NCI-H510A treated with DMSO at 0.1 percent for 48 hours (cell line): ENCODE measurements at regions not wholly inside any gene's neighbourhood (a gene's known extent, or its start where the extent isn't known, plus 50 kb on each side); places are given as distances from the start of the nearest gene placed in this dataset.
"Not testable (repeated sequence)": the region's sequence is repeated elsewhere in the genome, so short reads cannot be mapped to it uniquely, and the experiment has no call there.

Experiments
- DNase-seq: peaks from one replicate; lab custom pipeline; 2025; lab: John Stamatoyannopoulos, UW

DNA sequence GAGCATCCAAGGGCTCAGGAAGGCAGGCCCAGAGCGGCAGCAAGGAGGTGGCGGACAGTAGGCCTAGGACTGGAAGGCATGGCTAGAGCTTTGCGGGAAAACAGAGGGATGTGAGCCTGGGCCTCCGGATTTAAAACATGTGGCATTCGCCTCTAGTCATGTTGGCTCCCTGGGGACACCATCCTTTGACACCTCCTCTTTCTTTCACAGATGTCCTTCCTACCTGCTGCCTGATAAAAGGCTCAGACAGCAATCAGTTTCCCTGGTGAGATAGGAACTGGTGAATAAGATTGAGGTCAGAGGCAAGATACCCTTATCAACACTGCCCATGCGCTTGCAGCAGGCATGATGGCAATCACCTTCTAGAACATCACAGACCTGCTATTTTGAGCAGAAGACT, 277.6 kb downstream of the SIPA1L2 start:
- DNase-seq = no peak

DNA sequence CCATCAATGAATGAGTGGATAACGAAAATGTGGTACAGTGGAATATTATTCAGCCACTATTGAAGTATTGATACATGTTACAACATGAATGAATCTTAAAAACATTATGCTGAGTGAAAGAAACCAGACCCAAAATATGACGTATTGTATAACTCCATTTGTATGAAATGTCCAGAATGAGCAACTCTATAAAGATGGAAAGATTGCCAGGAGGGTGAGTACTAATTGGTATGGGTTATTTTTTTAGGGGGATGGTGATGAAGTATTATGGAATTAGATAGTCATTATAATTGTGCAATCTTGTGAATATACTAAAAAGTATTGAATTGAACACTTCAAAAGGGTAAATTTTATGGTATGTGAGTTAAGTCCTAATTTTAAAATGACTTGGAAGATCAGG, 278.6 kb downstream of the SIPA1L2 start:
- no peak for DNase-seq

DNA sequence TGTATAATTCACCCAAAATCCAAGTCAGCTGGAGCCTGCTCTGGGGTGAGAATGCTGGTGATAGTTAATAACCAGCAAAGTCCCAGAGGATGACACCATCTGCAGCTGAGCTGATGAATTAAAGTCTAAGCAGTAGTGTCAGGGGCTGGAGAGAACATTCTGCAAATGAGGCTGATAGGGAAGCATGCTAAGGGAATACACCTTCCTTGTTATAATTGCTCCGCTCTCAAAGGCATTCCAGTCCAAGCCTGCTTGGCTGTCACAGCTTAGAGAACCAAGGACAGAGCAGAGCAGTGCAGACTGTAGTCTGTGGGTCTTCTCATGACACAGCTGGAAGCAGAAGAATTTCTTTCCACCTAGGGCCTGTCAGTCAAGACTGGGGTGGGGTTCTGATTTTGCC, 283.1 kb downstream of the SIPA1L2 start:
- DNase-seq = no peak

GRCh38 chr1:232344791-232345399, 285.0 kb downstream of the SIPA1L2 start:
- no peak for DNase-seq

DNA sequence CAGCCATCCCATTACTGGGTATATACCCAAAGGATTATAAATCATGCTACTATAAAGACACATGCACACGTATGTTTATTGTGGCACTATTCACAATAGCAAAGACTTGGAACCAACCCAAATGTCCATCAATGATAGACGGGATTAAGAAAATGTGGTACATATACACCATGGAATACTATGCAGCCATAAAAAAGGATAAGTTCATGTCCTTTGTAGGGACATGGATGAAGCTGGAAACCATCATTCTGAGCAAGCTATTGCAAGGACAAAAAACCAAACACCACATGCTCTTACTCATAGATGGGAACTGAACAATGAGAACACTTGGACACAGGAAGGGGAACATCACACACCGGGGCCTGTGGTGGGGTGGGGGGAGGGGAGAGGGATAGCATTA, 285.7 kb downstream of the SIPA1L2 start:
- not testable (repeated sequence) for DNase-seq

- DNase-seq = no peak
These were observed 289.5 kb downstream of the SIPA1L2 start for GRCh38 chr1:232340446-232340845.

- DNase-seq = no peak
These were observed 290.9 kb downstream of the SIPA1L2 start for GRCh38 chr1:232339073-232339472.

GRCh38 chr1:232335741-232336293, 294.1 kb downstream of the SIPA1L2 start:
- DNase-seq = no peak

- no peak for DNase-seq
These were observed 294.7 kb downstream of the SIPA1L2 start for GRCh38 chr1:232335261-232335660.

DNA sequence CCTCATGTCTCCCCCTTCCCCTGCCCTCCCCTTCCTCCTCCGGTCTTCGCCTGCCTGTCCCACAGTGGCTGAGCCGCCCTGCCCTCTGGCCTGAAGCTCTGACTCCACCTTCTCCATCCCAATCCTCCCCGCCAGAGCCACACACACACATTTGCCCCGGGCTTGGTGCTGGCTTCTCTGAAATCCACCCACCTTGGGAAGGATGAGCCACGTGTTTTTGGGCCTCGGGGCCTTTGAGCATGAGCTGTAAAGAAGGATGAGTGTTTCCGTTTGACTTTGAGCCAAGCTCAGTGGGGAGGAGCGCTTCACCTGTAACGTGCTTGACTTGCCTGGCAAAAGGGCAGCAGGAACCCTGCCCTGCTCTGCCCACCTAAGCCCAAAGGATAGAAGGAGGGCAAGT, 295.1 kb downstream of the SIPA1L2 start:
- DNase-seq = no peak

- no peak for DNase-seq
These were observed 295.7 kb downstream of the SIPA1L2 start for GRCh38 chr1:232334246-232334645.

- DNase-seq = peak; percentile 67
These were observed 296.5 kb downstream of the SIPA1L2 start for GRCh38 chr1:232333419-232333767.

DNA sequence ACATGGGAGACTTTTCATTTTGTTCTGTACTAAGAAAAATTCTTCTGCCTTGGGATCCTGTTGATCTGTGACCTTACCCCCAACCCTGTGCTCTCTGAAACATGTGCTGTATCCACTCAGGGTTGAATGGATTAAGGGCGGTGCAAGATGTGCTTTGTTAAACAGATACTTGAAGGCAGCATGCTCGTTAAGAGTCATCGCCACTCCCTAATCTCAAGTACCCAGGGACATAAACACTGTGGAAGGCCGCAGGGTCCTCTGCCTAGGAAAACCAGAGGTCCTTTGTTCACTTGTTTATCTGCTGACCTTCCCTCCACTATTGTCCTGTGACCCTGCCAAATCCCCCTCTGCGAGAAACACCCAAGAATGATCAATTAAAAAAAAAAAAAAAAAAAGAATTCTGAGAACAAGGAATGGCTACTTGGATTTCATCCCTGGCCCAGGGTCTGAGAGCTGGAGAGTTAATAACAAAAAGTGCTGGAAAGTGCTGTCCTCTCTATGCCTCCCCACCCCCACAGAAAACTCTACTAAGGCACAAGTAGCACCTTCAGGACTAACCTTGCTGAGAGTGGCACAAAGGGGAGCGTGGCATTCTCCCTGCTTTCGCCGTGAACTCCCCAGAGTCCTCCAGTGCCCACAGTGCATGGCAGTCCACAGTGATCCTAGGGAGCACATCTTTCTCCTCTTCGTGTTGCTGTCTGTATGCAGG, 297.1 kb downstream of the SIPA1L2 start:
- peak; percentile 56 for DNase-seq

GRCh38 chr1:232329103-232329813, 300.7 kb downstream of the SIPA1L2 start:
- DNase-seq = no peak

DNA sequence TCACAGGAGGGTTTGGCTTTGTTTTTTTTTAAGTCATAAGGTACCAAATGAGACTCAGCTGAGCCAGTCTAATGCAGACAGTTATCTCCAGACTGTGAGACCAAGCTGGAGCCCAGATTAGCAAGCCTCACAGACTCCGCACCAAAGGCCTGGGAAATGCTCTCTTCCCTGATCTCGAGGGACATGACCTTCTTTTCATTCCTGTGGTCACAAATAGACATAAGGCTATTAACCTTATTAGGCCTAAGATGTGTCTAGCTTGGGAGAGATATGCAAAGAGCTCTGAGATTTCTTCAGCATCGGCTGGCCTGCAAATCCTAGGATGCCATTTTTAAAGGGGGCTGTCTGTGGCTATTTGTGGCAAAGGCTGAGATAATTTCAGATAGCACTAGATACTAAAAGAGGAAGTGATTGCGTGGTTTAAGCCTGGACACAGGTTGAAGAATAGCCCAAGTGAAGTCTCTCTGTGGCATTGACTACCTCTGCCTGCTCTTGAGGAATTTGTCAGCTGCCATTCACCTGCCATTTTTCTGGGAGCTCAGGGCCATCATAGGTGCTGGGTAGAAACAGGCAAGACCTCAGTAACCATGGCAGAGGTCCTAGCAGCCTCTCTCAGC, 301.3 kb downstream of the SIPA1L2 start:
- no peak for DNase-seq

DNA sequence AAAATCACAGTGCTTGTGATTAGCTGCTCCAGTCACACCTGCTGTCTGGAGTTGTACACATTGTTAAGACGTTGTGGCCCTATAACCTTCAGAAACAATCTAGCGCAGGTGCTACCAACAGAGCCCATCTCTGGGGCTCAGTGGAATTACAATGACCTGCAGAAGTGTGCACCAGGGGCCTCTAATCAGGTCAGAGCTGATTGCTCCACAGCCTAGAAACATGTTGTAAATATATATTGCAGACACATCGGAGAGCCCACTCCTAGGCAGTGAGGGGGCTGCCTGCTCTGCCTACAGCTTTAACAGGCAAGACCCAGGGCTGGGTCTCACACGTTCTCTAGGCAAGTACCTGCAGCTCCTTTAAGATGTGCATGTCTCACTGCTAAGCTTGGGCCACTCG, 302.0 kb downstream of the SIPA1L2 start:
- DNase-seq = no peak

DNA sequence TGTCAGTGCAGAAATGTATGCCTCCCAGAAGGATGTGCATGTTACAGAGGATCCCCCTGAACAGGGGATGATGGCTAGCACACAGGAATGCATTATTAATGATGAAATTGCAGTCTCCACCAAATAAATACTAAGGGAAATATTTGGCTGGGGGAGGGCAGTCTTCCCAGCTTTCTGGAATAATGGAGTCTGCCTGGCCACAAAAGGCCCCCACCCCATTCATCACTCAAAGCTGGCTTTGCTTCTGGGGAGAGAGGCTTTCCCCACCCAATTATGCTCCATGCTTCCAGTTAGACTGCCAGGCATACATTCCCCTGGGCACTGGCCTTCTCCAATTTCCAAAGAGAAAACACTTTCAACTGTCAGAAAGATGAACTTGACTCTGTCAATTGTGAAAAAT, 302.7 kb downstream of the SIPA1L2 start:
- DNase-seq = no peak

GRCh38 chr1:232322162-232322734, 307.7 kb downstream of the SIPA1L2 start:
- peak; percentile 32 for DNase-seq

DNA sequence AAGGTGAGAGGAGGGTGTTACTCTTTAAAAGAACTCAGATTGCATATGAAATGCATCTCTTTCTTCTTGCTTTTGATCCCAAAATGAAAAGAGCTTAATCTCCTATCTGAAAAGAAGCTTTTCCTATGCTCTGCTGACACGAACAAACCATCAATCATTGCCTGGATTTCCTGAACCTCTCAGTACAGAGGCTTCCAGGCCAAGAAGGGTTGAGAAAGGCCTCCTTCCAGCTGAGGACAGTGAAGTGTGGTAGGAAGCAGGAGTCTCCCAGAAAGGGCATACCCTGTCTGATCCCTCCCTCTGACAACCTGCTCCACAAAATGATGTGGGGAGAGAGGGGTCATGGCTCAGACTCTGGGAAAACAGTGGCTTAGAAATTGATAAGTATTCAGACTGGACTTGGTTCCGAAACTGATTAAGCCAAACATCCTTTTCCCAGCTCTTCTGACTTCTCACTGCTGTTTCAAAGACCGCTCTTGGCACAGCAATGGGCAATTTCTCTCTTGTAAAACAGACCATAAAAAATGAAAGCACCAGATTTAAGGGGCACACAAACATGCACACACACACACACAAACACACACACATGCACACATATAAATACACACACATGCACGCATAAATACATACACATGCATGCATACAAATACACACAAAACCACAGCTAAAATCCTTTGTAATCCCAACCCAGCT, 310.3 kb downstream of the SIPA1L2 start:
- DNase-seq = no peak

GRCh38 chr1:232319072-232319471, 310.9 kb downstream of the SIPA1L2 start:
- peak; percentile 43 for DNase-seq

DNA sequence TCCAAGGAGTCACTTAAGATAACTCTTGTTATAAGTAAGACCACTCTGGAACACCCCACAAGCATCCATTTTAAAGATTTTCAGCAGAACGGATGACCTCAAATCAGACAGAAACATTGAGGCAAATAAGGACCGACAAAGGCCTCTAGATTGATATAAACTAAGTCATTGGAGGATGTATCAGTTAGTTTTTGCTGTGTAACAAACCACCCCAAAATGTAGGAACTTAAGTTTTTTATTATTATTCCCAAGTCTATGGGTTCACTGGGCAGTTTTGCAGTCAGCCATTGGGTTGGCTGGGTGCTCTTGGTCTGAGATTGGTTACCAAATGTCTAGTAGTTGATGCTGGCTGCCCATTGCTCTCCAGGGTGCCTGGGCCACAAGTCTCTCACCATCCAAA, 311.8 kb downstream of the SIPA1L2 start:
- no peak for DNase-seq

- DNase-seq = no peak
These were observed 312.6 kb downstream of the SIPA1L2 start for GRCh38 chr1:232317350-232317749.
